H9 (cell line): ENCODE measurements at regions not wholly inside any gene's neighbourhood (a gene's known extent, or its start where the extent isn't known, plus 50 kb on each side); places are given as distances from the start of the nearest gene placed in this dataset.

Experiments
- DNase-seq: peaks from one replicate; pipeline ENCODE4 v3.0.0-alpha.2; 2017
- H2AFZ ChIP-seq: one replicate; pipeline ENCODE4 v1.6.1; 2013; ENCODE audit warnings: mild to moderate bottlenecking, low read length, control low read depth, moderate library complexity
- H2AK5ac ChIP-seq: 2 replicates; pipeline ENCODE4 v1.6.1; 2013; ENCODE audit warnings: low read length, control low read depth, mixed read lengths; ENCODE audit not compliant: insufficient read length
- H2BK120ac ChIP-seq: one replicate; pipeline ENCODE4 v1.6.1; 2013; ENCODE audit warnings: low read depth, mild to moderate bottlenecking, low read length, control low read depth, inconsistent platforms; ENCODE audit not compliant: poor library complexity, severe bottlenecking
- H2BK12ac ChIP-seq: 2 replicates; pipeline ENCODE4 v1.6.1; 2013; ENCODE audit warnings: low read length, control low read depth, mixed read lengths, low read depth; ENCODE audit not compliant: insufficient read length
- H2BK15ac ChIP-seq: 2 replicates; pipeline ENCODE4 v1.6.1; 2013; ENCODE audit warnings: low read depth, low read length, control low read depth
- H2BK20ac ChIP-seq: one replicate; pipeline ENCODE4 v1.6.1; 2013; ENCODE audit warnings: low read depth, mild to moderate bottlenecking, low read length, control low read depth, inconsistent platforms; ENCODE audit not compliant: poor library complexity, severe bottlenecking
- H2BK5ac ChIP-seq: 2 replicates; pipeline ENCODE4 v1.6.1; 2013; ENCODE audit warnings: low read length, control low read depth, mixed read lengths; ENCODE audit not compliant: insufficient read length
- H3K14ac ChIP-seq: 2 replicates; pipeline ENCODE4 v1.6.1; 2013; ENCODE audit warnings: low read length, control low read depth; ENCODE audit not compliant: insufficient read depth
- H3K18ac ChIP-seq: 2 replicates; pipeline ENCODE4 v1.6.1; 2013; ENCODE audit warnings: low read depth, mild to moderate bottlenecking, mixed read lengths, low read length, control low read depth; ENCODE audit not compliant: insufficient read length
- H3K23ac ChIP-seq: 2 replicates; pipeline ENCODE4 v1.6.1; 2013; ENCODE audit warnings: low read length, control low read depth, mixed read lengths, low read depth; ENCODE audit not compliant: insufficient read length
- H3K23me2 ChIP-seq: 2 replicates; pipeline ENCODE4 v1.6.1; 2013; ENCODE audit warnings: low read depth, mild to moderate bottlenecking, mixed read lengths, low read length, control low read depth; ENCODE audit not compliant: insufficient read length, poor library complexity, severe bottlenecking
- H3K27ac ChIP-seq: 2 replicates; pipeline ENCODE4 v1.5.1; 2013; ENCODE audit warnings: low read length, control low read depth, mixed read lengths, low read depth; ENCODE audit not compliant: insufficient read length
- H3K27me3 ChIP-seq: 2 replicates; pipeline ENCODE4 v1.6.1; 2013; ENCODE audit warnings: low read length, control low read depth, inconsistent platforms; ENCODE audit not compliant: insufficient read depth
- H3K4ac ChIP-seq: 2 replicates; pipeline ENCODE4 v1.6.1; 2013; ENCODE audit warnings: low read depth, mild to moderate bottlenecking, control low read depth, inconsistent platforms, low read length, moderate library complexity
- H3K4me1 ChIP-seq: 2 replicates; pipeline ENCODE4 v1.6.1; 2013; ENCODE audit warnings: low read length, control low read depth, inconsistent platforms; ENCODE audit not compliant: insufficient read depth
- H3K4me2 ChIP-seq: 2 replicates; pipeline ENCODE4 v1.6.1; 2013; ENCODE audit warnings: low read length, control low read depth, mixed read lengths; ENCODE audit not compliant: insufficient read length, insufficient read depth
- H3K56ac ChIP-seq: 2 replicates; pipeline ENCODE4 v1.6.1; 2013; ENCODE audit warnings: low read depth, mild to moderate bottlenecking, mixed read lengths, low read length, control low read depth; ENCODE audit not compliant: insufficient read length
- H3K79me1 ChIP-seq: 2 replicates; pipeline ENCODE4 v1.6.1; 2013; ENCODE audit warnings: low read depth, mild to moderate bottlenecking, moderate library complexity, low read length, control low read depth, inconsistent platforms; ENCODE audit not compliant: insufficient read depth, poor library complexity, severe bottlenecking
- H3K79me2 ChIP-seq: 2 replicates; pipeline ENCODE4 v1.6.1; 2013; ENCODE audit warnings: low read length, control low read depth, inconsistent platforms; ENCODE audit not compliant: insufficient read depth
- H3K9ac ChIP-seq: 2 replicates; pipeline ENCODE4 v1.6.1; 2013; ENCODE audit warnings: low read length, control low read depth, mixed read lengths; ENCODE audit not compliant: insufficient read length; ENCODE audit errors: extremely low read depth
- H3K9me3 ChIP-seq: one replicate; pipeline ENCODE4 v1.6.1; 2013; ENCODE audit warnings: low read depth, low read length, inconsistent platforms; ENCODE audit not compliant: control insufficient read depth
- H3T11ph ChIP-seq: one replicate; pipeline ENCODE4 v1.6.1; 2013; ENCODE audit warnings: mild to moderate bottlenecking, low read length, control low read depth, inconsistent platforms
- H4K20me1 ChIP-seq: one replicate; pipeline ENCODE4 v1.6.1; 2013; ENCODE audit not compliant: control insufficient read depth, insufficient read length, insufficient read depth
- H4K5ac ChIP-seq: 2 replicates; pipeline ENCODE4 v1.6.1; 2013; ENCODE audit warnings: low read depth, mild to moderate bottlenecking, mixed read lengths, low read length, control low read depth; ENCODE audit not compliant: insufficient read length
- H4K8ac ChIP-seq: replicated peaks from 2 replicates; pipeline ENCODE4 v1.6.1; 2013; ENCODE audit warnings: low read length, control low read depth, mixed read lengths, low read depth; ENCODE audit not compliant: insufficient read length
- H4K91ac ChIP-seq: 2 replicates; pipeline ENCODE4 v1.6.1; 2013; ENCODE audit warnings: low read depth, mild to moderate bottlenecking, moderate library complexity, mixed read lengths, low read length, control low read depth; ENCODE audit not compliant: insufficient read length
- H3K27ac Mint-ChIP-seq, 3 experiments: 2 replicates in 2 of 3; 3 replicates in 1 of 3; pipeline ENCODE4 v1.8.0; 2020 to 2021; ENCODE audit warnings: mixed read lengths in 3 of 3, mild to moderate bottlenecking in 1 of 3, moderate library complexity in 1 of 3
- H3K27me3 Mint-ChIP-seq: 2 replicates; pipeline ENCODE4 v1.8.0; 2021; ENCODE audit warnings: low read depth, mild to moderate bottlenecking, moderate library complexity, mixed read lengths
- H3K36me3 Mint-ChIP-seq, 3 experiments: 2 replicates in 2 of 3; 3 replicates in 1 of 3; pipeline ENCODE4 v1.8.0; 2020 to 2021; ENCODE audit warnings: low read depth in 3 of 3, mixed read lengths in 3 of 3; ENCODE audit not compliant: insufficient read depth in 1 of 3
- H3K4me1 Mint-ChIP-seq, 2 experiments: 2 replicates each; pipeline ENCODE4 v1.8.0; 2020; ENCODE audit warnings: mixed read lengths in 2 of 2
- H3K4me3 Mint-ChIP-seq, 2 experiments: 2 replicates in 1 of 2; 3 replicates in 1 of 2; pipeline ENCODE4 v1.8.0; 2020 to 2021; ENCODE audit warnings: mild to moderate bottlenecking in 2 of 2, mixed read lengths in 2 of 2, moderate library complexity in 1 of 2
- H3K9me3 Mint-ChIP-seq, 2 experiments: 2 replicates in 1 of 2; 3 replicates in 1 of 2; pipeline ENCODE4 v1.8.0; 2020; ENCODE audit warnings: mild to moderate bottlenecking in 2 of 2, mixed read lengths in 2 of 2, moderate library complexity in 1 of 2
- WGBS: extraction: QIAGEN DNeasy Blood & Tissue Kit; methylation state at CpG from one replicate; pipeline ENCODE4 v1.1.7; 2013; ENCODE audit warnings: missing lambda C conversion rate, low lambda C conversion rate, mixed read lengths; ENCODE audit not compliant: insufficient read length; ENCODE audit errors: extremely low coverage; 5-methylcytosine and 5-hydroxymethylcytosine counted together
- TF ChIP-seq, protein P1 (sequence below): fragments of 200-600 bp; sonication (generic); conservative IDR thresholded peaks from 3 replicates; pipeline ENCODE4 v1.8.0; 2021; ENCODE audit warnings: antibody characterized with exemption, mild to moderate bottlenecking

DNA sequence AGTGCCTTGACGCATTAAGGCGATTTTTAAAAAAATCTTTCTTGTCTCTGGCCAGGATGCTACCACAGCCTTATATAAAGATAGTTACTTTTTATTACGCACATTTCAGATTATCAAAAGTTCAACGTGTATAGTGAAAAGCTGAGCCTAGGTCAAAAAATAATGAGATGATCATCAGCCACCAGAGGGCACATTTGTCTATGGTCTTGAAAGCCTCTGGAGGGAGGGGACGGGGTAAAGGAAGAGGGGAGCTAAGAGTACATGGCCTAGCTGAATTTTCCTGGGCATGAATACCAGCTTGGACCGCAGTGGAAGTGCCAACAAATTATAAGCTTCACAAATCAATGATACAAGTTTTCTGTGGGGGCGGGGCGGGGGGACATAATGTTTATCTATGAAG lies 285.9 kb upstream of the SMIM30 start:
- Histone ChIP-seq H4K5ac (no peak overlapping the region), H3K14ac (no peak overlapping the region), H4K8ac (no peak overlapping the region), H3K9ac (no peak overlapping the region), H3K4me2 (no peak overlapping the region), H3K18ac (no peak overlapping the region), H3K4me1 (no peaks in the 10 kb centered on the region), H3K23me2 (no peaks in the 10 kb centered on the region), H2BK20ac (no peak overlapping the region), H2BK15ac (no peak overlapping the region), H2BK5ac (no peak overlapping the region), H3K79me1 (no peaks in the 10 kb centered on the region), H2AK5ac (no peak overlapping the region), H3K4ac (no peak overlapping the region), H2BK120ac (no peak overlapping the region), H2BK12ac (no peak overlapping the region), H2AFZ (no peak overlapping the region), H3K27me3 (no peaks in the 10 kb centered on the region), H3K79me2 (no peaks in the 10 kb centered on the region), H4K20me1 (no peaks in the 10 kb centered on the region), H3K9me3 (no peaks in the 10 kb centered on the region), H3K27ac (no peak overlapping the region), H3T11ph (no peak overlapping the region), H4K91ac (no peak overlapping the region), H3K56ac (no peak overlapping the region), H3K23ac (no peak overlapping the region)
- DNase-seq = peak; percentile 35
- no peaks in the 10 kb centered on the region; a peak in 1 of 4 replicates for H3K4me1 Mint-ChIP-seq
- no peaks in the 10 kb centered on the region for H3K9me3 Mint-ChIP-seq
- H3K36me3 Mint-ChIP-seq = no peaks in the 10 kb centered on the region
- H3K4me3 Mint-ChIP-seq = no peak overlapping the region
- TF ChIP-seq, protein P1, sequence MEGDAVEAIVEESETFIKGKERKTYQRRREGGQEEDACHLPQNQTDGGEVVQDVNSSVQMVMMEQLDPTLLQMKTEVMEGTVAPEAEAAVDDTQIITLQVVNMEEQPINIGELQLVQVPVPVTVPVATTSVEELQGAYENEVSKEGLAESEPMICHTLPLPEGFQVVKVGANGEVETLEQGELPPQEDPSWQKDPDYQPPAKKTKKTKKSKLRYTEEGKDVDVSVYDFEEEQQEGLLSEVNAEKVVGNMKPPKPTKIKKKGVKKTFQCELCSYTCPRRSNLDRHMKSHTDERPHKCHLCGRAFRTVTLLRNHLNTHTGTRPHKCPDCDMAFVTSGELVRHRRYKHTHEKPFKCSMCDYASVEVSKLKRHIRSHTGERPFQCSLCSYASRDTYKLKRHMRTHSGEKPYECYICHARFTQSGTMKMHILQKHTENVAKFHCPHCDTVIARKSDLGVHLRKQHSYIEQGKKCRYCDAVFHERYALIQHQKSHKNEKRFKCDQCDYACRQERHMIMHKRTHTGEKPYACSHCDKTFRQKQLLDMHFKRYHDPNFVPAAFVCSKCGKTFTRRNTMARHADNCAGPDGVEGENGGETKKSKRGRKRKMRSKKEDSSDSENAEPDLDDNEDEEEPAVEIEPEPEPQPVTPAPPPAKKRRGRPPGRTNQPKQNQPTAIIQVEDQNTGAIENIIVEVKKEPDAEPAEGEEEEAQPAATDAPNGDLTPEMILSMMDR = peak; percentile 66
- H3K27me3 Mint-ChIP-seq = no peaks in the 10 kb centered on the region; the same call in 1 of the 2 replicates
- no CpG with 5 or more reads among the region's 8 CpGs for WGBS
- H3K27ac Mint-ChIP-seq = no peak overlapping the region; a peak in 1 of 7 replicates
